RPMI7951 (cell line): ENCODE measurements at regions not wholly inside any gene's neighbourhood (a gene's known extent, or its start where the extent isn't known, plus 50 kb on each side); places are given as distances from the start of the nearest gene placed in this dataset.
"Not testable (repeated sequence)": the region's sequence is repeated elsewhere in the genome, so short reads cannot be mapped to it uniquely, and the experiment has no call there.

Experiments
- DNase-seq: peaks from one replicate; pipeline ENCODE4 v3.0.0-alpha.2; 2012; ENCODE audit warnings: low read depth

DNA sequence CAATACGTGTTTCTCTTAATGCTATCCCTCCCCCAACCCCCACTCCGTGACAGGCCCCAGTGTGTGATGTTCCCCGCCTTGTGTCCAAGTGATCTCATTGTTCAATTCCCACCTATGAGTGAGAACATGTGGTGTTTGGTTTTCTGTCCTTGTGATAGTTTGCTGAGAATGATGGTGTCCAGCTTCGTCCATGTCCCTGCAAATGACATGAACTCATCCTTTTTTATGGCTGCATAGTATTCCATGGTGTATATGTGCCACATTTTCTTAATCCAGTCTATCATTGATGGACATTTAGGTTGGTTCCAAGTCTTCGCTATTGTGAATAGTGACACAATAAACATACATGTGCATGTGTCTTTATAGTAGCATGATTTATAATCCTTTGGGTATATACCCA is 52.5 kb downstream of the KIAA0408 start:
- DNase-seq, result not testable (repeated sequence)

DNA sequence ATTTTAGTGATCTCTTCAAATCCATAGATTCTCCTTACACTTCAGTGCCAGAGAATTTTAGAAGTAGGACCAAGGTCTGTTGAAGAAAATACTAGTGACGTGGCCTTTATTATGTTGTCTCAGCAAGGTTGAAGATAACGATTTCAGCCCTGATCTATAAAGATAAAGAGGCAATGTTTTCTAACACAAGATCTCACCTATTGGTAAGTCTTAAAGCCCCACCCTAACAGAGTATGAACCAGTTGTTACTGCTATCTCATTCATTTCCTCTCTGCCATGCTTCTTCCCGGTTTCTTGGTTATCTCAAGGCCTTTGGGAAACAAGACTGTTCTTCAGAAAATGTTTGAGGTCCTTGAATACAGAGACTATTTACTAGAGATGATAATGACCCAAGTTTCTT is 53.1 kb downstream of the KIAA0408 start:
- DNase-seq, result no peak

DNA sequence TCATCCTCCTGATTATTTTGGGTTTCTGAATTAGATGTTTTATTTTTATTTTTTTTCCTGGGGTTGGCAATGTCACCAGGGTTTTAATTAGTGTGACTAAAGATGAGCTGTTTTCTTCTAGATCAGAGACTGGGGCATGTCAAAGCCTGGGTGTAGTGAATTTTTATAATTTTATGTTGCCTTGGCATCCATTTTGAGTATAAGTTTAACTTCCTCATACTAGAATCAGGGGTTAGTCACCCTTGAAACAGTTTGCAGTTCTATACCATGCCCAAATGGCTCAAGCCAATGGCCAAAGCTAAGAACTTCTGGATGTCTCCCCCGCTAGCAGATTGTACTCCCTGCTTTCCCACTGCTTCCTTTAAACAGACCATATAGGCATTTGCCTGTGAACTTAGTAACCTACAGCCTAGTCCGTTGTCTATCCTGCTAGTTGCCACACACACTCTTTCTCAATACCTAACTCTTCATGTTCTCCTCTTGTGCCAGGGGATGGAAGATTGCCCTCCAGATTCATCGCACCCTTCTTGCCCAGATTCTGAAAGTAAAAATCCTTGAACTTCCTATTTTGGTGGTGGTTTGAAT is 54.5 kb downstream of the KIAA0408 start:
- no peak for DNase-seq

DNA sequence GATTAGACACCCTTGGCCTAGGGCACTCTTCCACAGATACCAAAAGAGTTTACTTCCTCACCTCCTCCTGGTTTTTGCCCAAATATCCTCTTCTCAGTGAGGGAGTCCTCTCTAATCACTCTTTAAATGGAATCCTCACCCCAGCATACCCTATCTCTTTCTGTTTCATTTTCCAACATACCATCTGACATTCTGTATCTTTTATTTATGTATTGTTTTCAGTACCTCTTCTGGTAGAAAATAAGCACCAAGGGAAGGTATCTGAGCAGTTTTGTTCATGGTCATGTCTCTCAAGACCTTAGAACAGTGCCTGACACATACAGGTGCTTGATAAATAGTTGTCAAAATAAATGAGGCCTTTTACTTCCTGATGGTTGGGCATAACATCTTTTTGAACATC is 55.1 kb downstream of the KIAA0408 start:
- DNase-seq, result no peak

DNA sequence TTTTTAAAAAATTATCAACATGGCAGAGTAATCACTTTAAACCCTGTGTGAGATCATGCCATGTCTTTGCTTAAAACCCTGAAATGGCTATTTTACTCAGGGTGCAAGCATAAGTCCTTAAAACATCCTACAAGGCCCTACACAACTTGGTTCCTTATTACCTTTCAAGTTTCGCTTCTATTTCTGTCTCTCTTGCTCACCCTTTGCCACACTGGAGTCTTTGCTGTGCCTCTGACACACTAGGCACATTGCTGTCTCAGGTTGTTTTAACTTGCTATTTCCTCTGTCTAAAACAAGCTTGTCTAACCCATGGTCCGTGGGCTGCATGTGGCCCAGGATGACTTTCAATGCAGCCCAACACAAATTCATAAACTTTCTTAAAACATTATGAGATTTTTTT is 55.6 kb downstream of the KIAA0408 start:
- no peak for DNase-seq

DNA sequence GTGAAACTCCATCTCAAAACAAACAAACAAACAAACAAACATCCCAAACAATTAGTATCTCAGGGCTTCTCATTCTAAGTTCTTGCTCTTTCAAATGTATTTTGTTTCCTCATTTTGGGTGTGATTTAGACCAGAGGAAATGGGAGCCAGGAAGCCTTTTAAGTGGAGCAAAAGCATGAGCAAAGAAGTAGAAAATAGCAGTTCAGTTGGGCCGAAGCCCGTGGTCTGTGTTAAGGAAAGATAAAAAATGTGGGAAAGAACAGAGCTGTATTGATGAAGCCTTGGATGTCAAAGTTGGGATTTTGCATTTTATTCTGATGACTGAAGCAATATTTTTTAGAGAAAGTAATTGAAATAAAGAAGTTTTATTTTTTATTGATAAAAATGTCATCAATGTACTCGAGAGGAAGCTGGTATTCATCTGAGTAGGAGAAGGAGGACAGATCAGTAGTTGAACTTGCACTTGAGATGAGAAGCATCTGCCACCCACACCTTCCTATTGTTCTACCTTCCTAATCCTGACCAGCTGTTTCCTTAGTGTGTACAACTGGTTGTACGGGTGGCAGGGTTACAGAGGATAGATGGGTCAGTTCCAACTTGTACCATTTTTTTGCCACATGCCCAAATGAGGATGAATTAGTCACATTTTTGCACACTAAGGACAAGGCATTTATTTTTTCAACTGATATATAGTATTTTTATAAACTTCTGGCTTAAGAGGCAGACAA is 56.1 kb downstream of the KIAA0408 start:
- DNase-seq, result no peak

DNA sequence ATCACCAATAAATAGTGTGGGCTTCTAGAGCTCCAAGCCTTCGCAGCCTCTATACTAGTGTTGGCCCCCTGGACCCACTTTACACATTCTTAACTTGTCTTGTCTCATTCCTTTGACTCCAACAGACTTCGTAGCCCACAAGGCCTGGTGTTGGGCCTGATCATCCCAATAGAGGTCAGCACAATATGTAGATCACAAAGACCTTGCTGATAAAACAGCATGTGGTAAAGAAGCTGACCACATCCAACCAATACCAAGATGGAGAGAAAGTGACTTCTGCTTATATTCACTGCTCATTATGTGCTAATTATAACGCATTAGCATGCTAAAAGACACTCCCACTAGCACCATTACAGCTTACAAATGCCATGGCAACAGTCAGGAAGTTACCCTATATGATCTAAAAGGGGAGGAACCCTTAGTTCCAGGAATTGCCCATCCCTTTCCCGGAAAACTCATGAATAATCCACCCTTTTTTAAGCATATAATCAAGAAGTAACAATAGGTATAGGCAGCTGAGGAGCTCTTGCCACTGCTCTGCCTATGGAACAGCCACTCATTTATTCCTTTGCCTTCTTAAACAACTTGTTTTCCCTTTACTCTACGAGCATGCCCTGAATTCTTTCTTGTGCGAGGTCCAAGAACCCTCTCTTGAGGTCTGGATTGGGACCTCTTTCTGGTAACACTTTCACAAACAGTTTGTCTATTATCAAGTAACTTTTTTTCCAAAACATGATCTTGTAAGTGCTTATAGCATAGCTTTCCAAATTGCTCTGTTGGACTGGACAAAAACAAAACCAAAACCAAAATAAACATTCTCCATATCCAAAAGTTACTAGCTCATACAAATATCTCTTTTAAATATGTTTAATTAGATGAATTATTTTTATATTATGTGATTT is 54.6 kb upstream of the ECHDC1 start:
- DNase-seq, result no peak

DNA sequence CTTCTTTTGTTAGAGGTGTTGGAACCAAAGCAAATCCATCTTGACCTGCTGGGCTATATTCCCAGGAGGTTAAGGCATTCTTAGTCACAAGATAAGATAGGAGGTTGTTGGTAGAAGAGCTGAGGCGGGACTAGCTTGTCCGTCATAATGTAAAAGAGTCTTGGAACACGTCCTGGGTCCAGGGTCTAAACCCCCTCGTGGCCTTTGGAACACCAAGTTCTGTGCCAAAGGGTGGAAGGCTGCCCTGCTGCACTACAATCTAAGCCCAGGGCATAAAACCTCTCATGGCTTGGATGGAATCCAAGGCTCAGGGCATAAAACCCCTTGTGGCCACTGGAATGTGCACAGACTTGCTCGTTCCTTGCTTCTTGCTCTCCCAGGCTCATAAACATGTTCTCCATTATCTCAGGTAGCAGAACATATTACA is 53.8 kb upstream of the ECHDC1 start:
- peak; percentile 20 for DNase-seq
